K562 (cell line): ENCODE measurements at regions not wholly inside any gene's neighbourhood (a gene's known extent, or its start where the extent isn't known, plus 50 kb on each side); places are given as distances from the start of the nearest gene placed in this dataset.

Experiments used
- DPF2 ChIP-seq: fragments of 450-650 bp; IDR thresholded peaks from 2 replicates; pipeline ENCODE4 v1.6.1; 2016
- FIP1L1 ChIP-seq: fragments of 200-400 bp; formaldehyde crosslinking; IDR thresholded peaks from 2 replicates; pipeline ENCODE4 v1.6.1; 2018; ENCODE audit warnings: mild to moderate bottlenecking, low read depth, low read length; ENCODE audit not compliant: poor library complexity, severe bottlenecking
- KDM2B ChIP-seq: fragments of 250-450 bp; sonication (Bioruptor Pico); IDR thresholded peaks from 2 replicates; pipeline ENCODE4 v1.8.0; 2021; ENCODE audit warnings: mild to moderate bottlenecking, moderate library complexity
- NCOR1 ChIP-seq: fragments of 450-650 bp; IDR thresholded peaks from 2 replicates; pipeline ENCODE4 v1.6.1; 2016; ENCODE audit warnings: mild to moderate bottlenecking, moderate library complexity
- NR2C2 ChIP-seq, 2 experiments: fragments of 200-800 bp in 1 of 2; sonication (Bioruptor generic) in 1 of 2; sonication (generic) in 1 of 2; formaldehyde crosslinking in 1 of 2; IDR thresholded peaks; 2 replicates each; pipeline versions ENCODE4 v1.6.1 to v1.8.0; 2016 to 2022; ENCODE audit warnings: mild to moderate bottlenecking in 1 of 2, missing compliant biosample characterization in 1 of 2, missing genetic modification characterization in 1 of 2, missing genetic modification reagents in 1 of 2
- NUFIP1 ChIP-seq: fragments of 450-650 bp; IDR thresholded peaks from 2 replicates; pipeline ENCODE4 v1.6.1; 2018; ENCODE audit not compliant: partially characterized antibody
- OTX1 ChIP-seq: fragments of 450-650 bp; formaldehyde crosslinking; IDR thresholded peaks from 2 replicates; pipeline ENCODE4 v1.4.0; 2022; ENCODE audit warnings: mild to moderate bottlenecking
- SMARCE1 ChIP-seq: fragments of 450-650 bp; IDR thresholded peaks from 2 replicates; pipeline ENCODE4 v1.7.1; 2016; ENCODE audit warnings: mild to moderate bottlenecking
- SREBF1 ChIP-seq: fragments of 150-350 bp; IDR thresholded peaks from 2 replicates; pipeline ENCODE4 v1.6.1; 2014; ENCODE audit warnings: antibody characterized with exemption, low read depth, low read length, borderline replicate concordance
- SRF ChIP-seq, 2 experiments: fragments of 250-450, 450-650 bp in 1 of 2; sonication (Bioruptor Pico) in 1 of 2; sonication (generic) in 1 of 2; formaldehyde crosslinking; IDR thresholded peaks; 2 replicates each; pipeline versions ENCODE4 v1.5.0 to v1.5.1; 2020 to 2022; ENCODE audit warnings: mild to moderate bottlenecking in 1 of 2, missing genetic modification reagents in 1 of 2
- SRSF9 ChIP-seq: fragments of 200-400 bp; formaldehyde crosslinking; IDR thresholded peaks from 2 replicates; pipeline ENCODE4 v1.6.1; 2017; ENCODE audit warnings: low read depth, low read length, borderline replicate concordance
- TFE3 ChIP-seq: fragments of 450-650 bp; formaldehyde crosslinking; IDR thresholded peaks from 2 replicates; pipeline ENCODE4 v1.4.0; 2020; ENCODE audit warnings: mild to moderate bottlenecking, mixed read lengths
- U2AF1 ChIP-seq: fragments of 200-400 bp; formaldehyde crosslinking; optimal IDR thresholded peaks from 2 replicates; pipeline ENCODE3; 2017; ENCODE audit warnings: mild to moderate bottlenecking, low read depth, low read length, moderate library complexity
- TF ChIP-seq, protein P1 (sequence below): fragments of 250-450 bp; sonication (Bioruptor Pico); IDR thresholded peaks from 2 replicates; pipeline ENCODE4 v1.8.0; 2022; ENCODE audit warnings: moderate library complexity, mild to moderate bottlenecking, inconsistent platforms
- TF ChIP-seq, protein P2 (sequence below): fragments of 450-650 bp; IDR thresholded peaks from 2 replicates; pipeline ENCODE4 v1.6.1; 2016; ENCODE audit warnings: low read depth, mild to moderate bottlenecking, moderate library complexity
- TF ChIP-seq, protein P3 (sequence below): fragments of 200-800 bp; sonication (Bioruptor generic); IDR thresholded peaks from 2 replicates; pipeline ENCODE4 v1.6.1; 2016; ENCODE audit warnings: missing genetic modification characterization, missing compliant biosample characterization

- no peak for TF ChIP-seq TFE3
- TF ChIP-seq, protein P1, sequence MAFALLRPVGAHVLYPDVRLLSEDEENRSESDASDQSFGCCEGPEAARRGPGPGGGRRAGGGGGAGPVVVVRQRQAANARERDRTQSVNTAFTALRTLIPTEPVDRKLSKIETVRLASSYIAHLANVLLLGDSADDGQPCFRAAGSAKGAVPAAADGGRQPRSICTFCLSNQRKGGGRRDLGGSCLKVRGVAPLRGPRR (CRISPR knock-in tag) = no peak
- no peak for TF ChIP-seq NUFIP1
- TF ChIP-seq SREBF1 = no peak
- TF ChIP-seq SMARCE1 = no peak
- TF ChIP-seq, protein P2, sequence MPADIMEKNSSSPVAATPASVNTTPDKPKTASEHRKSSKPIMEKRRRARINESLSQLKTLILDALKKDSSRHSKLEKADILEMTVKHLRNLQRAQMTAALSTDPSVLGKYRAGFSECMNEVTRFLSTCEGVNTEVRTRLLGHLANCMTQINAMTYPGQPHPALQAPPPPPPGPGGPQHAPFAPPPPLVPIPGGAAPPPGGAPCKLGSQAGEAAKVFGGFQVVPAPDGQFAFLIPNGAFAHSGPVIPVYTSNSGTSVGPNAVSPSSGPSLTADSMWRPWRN = no peak
- TF ChIP-seq NCOR1 = no peak
- no peak for TF ChIP-seq SRSF9
- no peak for TF ChIP-seq DPF2
- no peak for TF ChIP-seq NR2C2 (CRISPR knock-in tag; IDR thresholded peaks at IDR 0.05)
- no peak for TF ChIP-seq NR2C2 (tag; IDR thresholded peaks at IDR 0.05)
- TF ChIP-seq, protein P3, sequence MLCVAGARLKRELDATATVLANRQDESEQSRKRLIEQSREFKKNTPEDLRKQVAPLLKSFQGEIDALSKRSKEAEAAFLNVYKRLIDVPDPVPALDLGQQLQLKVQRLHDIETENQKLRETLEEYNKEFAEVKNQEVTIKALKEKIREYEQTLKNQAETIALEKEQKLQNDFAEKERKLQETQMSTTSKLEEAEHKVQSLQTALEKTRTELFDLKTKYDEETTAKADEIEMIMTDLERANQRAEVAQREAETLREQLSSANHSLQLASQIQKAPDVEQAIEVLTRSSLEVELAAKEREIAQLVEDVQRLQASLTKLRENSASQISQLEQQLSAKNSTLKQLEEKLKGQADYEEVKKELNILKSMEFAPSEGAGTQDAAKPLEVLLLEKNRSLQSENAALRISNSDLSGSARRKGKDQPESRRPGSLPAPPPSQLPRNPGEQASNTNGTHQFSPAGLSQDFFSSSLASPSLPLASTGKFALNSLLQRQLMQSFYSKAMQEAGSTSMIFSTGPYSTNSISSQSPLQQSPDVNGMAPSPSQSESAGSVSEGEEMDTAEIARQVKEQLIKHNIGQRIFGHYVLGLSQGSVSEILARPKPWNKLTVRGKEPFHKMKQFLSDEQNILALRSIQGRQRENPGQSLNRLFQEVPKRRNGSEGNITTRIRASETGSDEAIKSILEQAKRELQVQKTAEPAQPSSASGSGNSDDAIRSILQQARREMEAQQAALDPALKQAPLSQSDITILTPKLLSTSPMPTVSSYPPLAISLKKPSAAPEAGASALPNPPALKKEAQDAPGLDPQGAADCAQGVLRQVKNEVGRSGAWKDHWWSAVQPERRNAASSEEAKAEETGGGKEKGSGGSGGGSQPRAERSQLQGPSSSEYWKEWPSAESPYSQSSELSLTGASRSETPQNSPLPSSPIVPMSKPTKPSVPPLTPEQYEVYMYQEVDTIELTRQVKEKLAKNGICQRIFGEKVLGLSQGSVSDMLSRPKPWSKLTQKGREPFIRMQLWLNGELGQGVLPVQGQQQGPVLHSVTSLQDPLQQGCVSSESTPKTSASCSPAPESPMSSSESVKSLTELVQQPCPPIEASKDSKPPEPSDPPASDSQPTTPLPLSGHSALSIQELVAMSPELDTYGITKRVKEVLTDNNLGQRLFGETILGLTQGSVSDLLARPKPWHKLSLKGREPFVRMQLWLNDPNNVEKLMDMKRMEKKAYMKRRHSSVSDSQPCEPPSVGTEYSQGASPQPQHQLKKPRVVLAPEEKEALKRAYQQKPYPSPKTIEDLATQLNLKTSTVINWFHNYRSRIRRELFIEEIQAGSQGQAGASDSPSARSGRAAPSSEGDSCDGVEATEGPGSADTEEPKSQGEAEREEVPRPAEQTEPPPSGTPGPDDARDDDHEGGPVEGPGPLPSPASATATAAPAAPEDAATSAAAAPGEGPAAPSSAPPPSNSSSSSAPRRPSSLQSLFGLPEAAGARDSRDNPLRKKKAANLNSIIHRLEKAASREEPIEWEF = no peak
- TF ChIP-seq FIP1L1 = no peak
- no peak for TF ChIP-seq SRF (CRISPR knock-in tag; IDR thresholded peaks at IDR 0.05)
- no peak for TF ChIP-seq U2AF1
- TF ChIP-seq KDM2B = no peak
- no peak for TF ChIP-seq OTX1 (CRISPR knock-in tag)
- TF ChIP-seq, all 486 proteins: peak for 0
These were observed 724.3 kb downstream of the HDGFL1 start (continued) for GRCh38 chr6:23293653-23294052.
